NCI-H510A (cell line): ENCODE measurements at regions not wholly inside any gene's neighbourhood (a gene's known extent, or its start where the extent isn't known, plus 50 kb on each side); places are given as distances from the start of the nearest gene placed in this dataset.
A peak's percentile ranks its signal among the peaks of the same experiment; 100 is the strongest.
"Not testable (repeated sequence)": the region's sequence is repeated elsewhere in the genome, so short reads cannot be mapped to it uniquely, and the experiment has no call there.

Source experiments
- DNase-seq: peaks from one replicate; lab custom pipeline; 2025; lab: John Stamatoyannopoulos, UW

GRCh38 chr20:19026901-19027644 lies 185.4 kb upstream of the SLC24A3 start:
- peak; percentile 33 for DNase-seq

- DNase-seq, result no peak
These were observed 184.5 kb upstream of the SLC24A3 start for GRCh38 chr20:19027971-19028370.

GRCh38 chr20:19041787-19042186 lies 170.7 kb upstream of the SLC24A3 start:
- no peak for DNase-seq

GRCh38 chr20:19045371-19045770 lies 167.1 kb upstream of the SLC24A3 start:
- no peak for DNase-seq

- peak; percentile 54 for DNase-seq
These were observed 165.1 kb upstream of the SLC24A3 start for GRCh38 chr20:19047040-19047950.

- no peak for DNase-seq
These were observed 164.5 kb upstream of the SLC24A3 start for GRCh38 chr20:19047951-19048296.

- DNase-seq, result no peak
These were observed 163.4 kb upstream of the SLC24A3 start for GRCh38 chr20:19048995-19049501.

- DNase-seq, result no peak
These were observed 162.9 kb upstream of the SLC24A3 start for GRCh38 chr20:19049514-19049913.

- DNase-seq, result no peak
These were observed 155.5 kb upstream of the SLC24A3 start for GRCh38 chr20:19056909-19057308.

GRCh38 chr20:19064788-19065187 lies 147.7 kb upstream of the SLC24A3 start:
- DNase-seq, result not testable (repeated sequence)

- no peak for DNase-seq
These were observed 144.5 kb upstream of the SLC24A3 start for GRCh38 chr20:19067986-19068385.

- DNase-seq, result no peak
These were observed 142.4 kb upstream of the SLC24A3 start for GRCh38 chr20:19070026-19070425.

- no peak for DNase-seq
These were observed 141.6 kb upstream of the SLC24A3 start for GRCh38 chr20:19070681-19071445.

GRCh38 chr20:19071446-19071725 lies 141.1 kb upstream of the SLC24A3 start:
- DNase-seq, result no peak

- no peak for DNase-seq
These were observed 140.4 kb upstream of the SLC24A3 start for GRCh38 chr20:19071902-19072498.

GRCh38 chr20:19072988-19073387 lies 139.5 kb upstream of the SLC24A3 start:
- no peak for DNase-seq

GRCh38 chr20:19073584-19074218 lies 138.7 kb upstream of the SLC24A3 start:
- no peak for DNase-seq

GRCh38 chr20:19074356-19074755 lies 138.1 kb upstream of the SLC24A3 start:
- DNase-seq, result no peak

- DNase-seq, result peak; percentile 45
These were observed 137.5 kb upstream of the SLC24A3 start for GRCh38 chr20:19074828-19075516.

GRCh38 chr20:19077370-19078220 lies 134.8 kb upstream of the SLC24A3 start:
- DNase-seq, result peak; percentile 16
